ENCODE measurements at regions not wholly inside any gene's neighbourhood (a gene's known extent, or its start where the extent isn't known, plus 50 kb on each side); places are given as distances from the start of the nearest gene placed in this dataset.

GRCh38 chr4:160836431-160836830 lies 1327.4 kb downstream of the FSTL5 start:
- DNase-seq (ENCODE audit: low spot score) = no peak

- DNase-seq (ENCODE audit: low spot score) = no peak
Observed at GRCh38 chr4:160846121-160846520, 1317.7 kb downstream of the FSTL5 start.

GRCh38 chr4:160847228-160847627 lies 1316.6 kb downstream of the FSTL5 start:
- DNase-seq (ENCODE audit: low spot score) = no peak

DNA sequence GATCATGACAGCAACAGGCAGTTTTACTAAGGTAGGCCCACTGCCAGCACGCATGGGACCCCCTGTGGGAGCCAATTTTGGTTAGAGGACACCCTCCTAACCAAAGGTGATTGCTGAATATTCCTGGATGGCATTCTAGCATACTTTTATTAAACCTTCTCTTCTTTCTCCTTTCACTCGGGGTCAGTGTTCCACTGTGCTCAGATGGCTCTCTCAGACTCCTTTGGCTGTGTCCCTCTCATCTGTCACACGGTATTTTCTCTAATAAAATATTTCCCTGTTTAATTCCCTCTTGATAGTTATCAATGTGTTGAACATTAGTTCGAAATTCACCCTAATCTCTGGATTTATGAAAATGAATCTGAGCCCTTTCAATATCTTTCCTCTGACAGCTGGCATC lies 1315.3 kb downstream of the FSTL5 start:
- DNase-seq (ENCODE audit: low spot score) = no peak

DNA sequence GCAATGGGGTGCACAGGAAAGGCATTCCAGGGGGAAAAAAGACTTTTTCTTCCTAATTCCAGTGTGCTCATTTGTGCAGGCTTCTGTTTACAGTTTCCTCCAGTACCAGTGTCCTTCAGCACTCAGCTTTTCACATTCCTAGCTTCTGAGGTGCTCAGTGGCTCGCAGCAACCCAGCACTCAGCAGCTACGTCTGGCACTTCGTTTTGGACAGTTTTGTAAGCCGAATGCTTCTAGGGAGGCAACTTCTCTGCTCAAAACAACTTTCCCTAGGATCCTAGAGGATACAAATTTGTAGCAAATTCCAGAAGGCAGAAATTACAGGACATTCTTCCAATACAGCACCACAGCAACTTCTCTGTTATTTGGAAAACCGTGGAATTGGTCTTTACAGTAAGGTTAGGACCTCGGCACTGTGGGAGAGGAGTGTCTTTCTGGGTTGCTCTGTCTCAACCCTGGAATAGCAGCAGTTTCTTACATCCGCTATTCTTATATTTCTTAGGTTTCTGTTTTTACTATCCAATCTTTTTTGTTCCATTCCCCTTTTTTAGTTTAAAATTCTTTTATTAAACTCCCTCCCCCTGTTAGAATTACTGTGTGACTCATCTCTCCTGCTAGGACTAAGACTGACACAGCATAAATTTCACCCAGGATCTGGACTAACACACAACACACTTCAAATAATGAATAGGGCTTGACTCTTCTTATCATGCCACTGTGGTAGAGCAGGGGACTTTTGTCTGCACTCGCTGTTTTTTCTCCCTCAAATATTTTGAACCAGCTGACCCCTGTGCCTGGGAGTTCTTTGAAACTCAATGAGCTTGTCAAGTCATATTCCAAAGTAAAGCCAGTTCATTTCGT lies 1314.7 kb downstream of the FSTL5 start:
- no peak for DNase-seq (ENCODE audit: low spot score)

- DNase-seq (ENCODE audit: low spot score) = no peak
Observed at GRCh38 chr4:160864253-160864652, 1299.5 kb downstream of the FSTL5 start.

DNA sequence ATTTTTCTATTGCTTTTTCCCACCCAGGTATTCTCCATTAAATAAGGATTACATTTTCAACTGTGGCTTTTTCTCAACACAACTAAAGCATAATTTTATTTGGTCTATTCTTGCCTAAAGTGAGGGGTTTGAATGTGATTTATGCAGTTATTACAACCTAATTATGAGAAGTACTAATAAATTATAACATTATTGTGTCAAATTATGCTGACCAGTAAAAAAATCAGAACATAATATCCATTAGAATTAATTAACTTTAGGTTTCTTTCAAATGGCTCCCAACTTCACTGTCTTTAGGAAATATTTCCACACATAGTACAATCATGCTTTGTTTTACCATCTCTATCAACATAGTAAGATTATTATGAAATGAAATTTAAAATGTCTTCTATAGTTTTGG lies 1293.9 kb downstream of the FSTL5 start:
- DNase-seq (ENCODE audit: low spot score) = no peak

GRCh38 chr4:160872491-160872890 lies 1291.3 kb downstream of the FSTL5 start:
- no peak for DNase-seq (ENCODE audit: low spot score)

- DNase-seq (ENCODE audit: low spot score) = no peak
Observed at GRCh38 chr4:160877087-160877790, 1286.6 kb downstream of the FSTL5 start.

DNA sequence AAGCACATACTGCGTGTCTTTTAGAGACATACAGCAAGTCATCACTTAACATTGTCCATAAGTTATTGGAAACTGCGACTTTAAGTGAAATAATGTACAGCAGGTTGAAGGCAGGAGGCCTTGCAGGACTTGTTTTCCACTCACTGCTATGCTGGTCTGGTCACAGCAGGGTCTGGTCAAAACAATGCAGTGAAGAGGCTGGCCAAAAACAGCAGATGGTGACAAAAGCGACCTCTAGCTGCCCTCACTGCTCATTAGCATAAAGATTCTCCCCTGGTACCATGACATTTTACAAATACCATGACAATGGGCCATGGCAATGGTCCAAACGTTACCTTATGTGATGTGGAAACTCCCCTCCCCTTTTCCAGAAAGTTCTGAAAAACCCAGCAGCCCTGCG lies 1283.6 kb downstream of the FSTL5 start:
- no peak for DNase-seq (ENCODE audit: low spot score)

DNA sequence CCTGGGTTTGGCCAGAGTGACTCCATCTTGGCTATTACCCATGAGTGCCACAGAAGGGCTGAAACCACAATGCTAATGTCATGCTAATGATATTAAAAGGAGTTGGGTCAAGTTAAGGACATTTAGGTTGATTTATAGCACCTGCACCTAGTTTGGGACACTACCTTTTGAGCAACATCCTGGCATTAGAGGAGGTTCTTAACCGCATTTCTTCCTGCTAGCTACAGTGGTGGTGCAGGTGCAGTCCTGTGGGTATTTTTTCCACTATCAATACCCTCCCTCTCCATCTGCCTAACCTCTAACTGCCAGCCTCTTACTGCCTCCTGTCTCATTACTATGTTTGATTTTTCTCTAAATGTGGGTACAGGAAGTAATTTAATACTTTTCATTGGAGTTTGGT lies 1276.1 kb downstream of the FSTL5 start:
- no peak for DNase-seq (ENCODE audit: low spot score)

GRCh38 chr4:160894128-160894527 lies 1269.7 kb downstream of the FSTL5 start:
- no peak for DNase-seq (ENCODE audit: low spot score)

- DNase-seq (ENCODE audit: low spot score) = no peak
Observed at GRCh38 chr4:160894809-160895208, 1269.0 kb downstream of the FSTL5 start.

GRCh38 chr4:160927311-160927710 lies 1236.5 kb downstream of the FSTL5 start:
- no peak for DNase-seq (ENCODE audit: low spot score)

DNA sequence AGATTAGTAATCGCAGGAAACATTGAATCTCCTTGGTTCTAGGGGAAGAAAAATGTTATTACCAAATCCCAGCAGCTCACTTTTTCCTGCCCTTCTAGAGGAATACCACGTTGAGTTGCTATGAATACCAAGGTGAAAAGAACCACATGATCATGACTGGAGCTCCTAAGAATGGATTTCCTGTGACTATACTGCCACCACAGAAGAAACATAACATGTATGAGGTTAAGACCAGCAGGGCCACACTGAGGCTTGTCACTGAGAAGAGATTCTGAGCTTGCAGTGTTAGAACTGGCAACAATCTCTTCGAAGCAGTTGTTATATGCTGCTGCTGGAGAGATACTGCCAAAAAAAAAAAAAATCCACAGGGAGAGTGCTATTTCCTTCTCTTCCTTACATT lies 1235.3 kb downstream of the FSTL5 start:
- DNase-seq (ENCODE audit: low spot score) = no peak

GRCh38 chr4:160947653-160948052 lies 1216.1 kb downstream of the FSTL5 start:
- DNase-seq (ENCODE audit: low spot score) = no peak

- no peak for DNase-seq (ENCODE audit: low spot score)
Observed at GRCh38 chr4:160956875-160957274, 1206.9 kb downstream of the FSTL5 start.

GRCh38 chr4:160969925-160970324 lies 1193.9 kb downstream of the FSTL5 start:
- no peak for DNase-seq (ENCODE audit: low spot score)

- DNase-seq (ENCODE audit: low spot score) = no peak
Observed at GRCh38 chr4:160980091-160980490, 1183.7 kb downstream of the FSTL5 start.

- no peak for DNase-seq (ENCODE audit: low spot score)
Observed at GRCh38 chr4:160981083-160981482, 1182.7 kb downstream of the FSTL5 start.

- no peak for DNase-seq (ENCODE audit: low spot score)
Observed at GRCh38 chr4:160983035-160983434, 1180.8 kb downstream of the FSTL5 start.

DNA sequence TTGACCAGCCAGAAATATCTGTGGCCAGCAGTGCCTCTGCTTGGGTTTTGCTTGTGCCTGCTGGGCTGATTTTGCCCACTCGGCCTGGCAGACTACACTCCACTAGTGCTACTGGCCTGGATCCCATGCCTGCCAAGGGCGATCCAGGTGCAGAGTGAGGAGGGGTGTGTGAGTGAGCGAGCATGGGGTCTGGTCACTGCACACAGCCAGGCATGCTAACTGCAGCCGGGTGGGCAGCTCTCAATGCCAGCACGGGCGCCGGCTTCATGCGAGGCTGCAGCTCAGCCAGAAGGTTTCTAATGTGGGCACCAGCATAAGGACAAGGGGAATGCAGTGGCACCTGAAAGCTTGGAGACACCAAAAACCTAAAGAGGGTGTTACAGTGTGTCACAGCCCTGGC lies 1161.4 kb downstream of the FSTL5 start:
- DNase-seq (ENCODE audit: low spot score) = no peak

DNA sequence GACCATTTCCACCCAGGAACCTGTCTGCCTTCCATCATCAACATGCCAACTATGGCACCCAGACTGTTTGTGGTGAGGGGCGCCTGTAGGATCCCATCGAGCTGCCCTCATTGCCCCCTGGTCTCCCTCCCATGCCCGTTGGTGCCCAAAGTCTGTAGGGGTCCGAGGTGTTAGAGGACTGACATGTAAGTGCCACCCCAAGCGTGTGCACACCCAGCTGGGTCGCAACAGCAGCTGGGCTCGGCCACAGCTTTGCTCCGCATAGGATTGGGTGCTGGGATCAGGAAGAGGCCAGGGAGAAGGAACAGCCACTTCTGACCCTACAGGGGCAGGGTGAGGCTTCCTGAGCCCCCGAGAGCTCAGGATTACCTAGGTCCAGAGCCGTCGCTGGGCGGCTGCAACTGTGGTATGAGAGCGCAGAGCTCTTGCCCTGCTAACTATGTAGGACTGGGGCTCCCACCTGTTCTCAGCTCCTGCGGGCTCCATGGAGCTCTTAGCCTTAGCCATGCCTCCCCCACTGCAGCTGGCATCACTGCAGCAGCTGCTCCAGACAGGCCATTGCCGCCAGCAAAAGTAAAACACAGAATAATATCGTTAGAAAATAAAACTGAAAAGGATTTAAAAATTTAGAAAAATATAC lies 1160.3 kb downstream of the FSTL5 start:
- no peak for DNase-seq (ENCODE audit: low spot score)

Data from putamen (tissue), 1 donor.